ENCODE measurements at regions not wholly inside any gene's neighbourhood (a gene's known extent, or its start where the extent isn't known, plus 50 kb on each side); places are given as distances from the start of the nearest gene placed in this dataset.

- DNase-seq: no peak
Measured at GRCh38 chr4:152014280-152014679, 253.5 kb upstream of the GATB start.

- no peak for DNase-seq
Measured at GRCh38 chr4:152011469-152011868, 250.7 kb upstream of the GATB start.

- no peak for DNase-seq
Measured at GRCh38 chr4:152010710-152011079, 249.9 kb upstream of the GATB start.

- DNase-seq: no peak
Measured at GRCh38 chr4:152009983-152010709, 249.3 kb upstream of the GATB start.

- no peak for DNase-seq
Measured at GRCh38 chr4:152009031-152009670, 248.3 kb upstream of the GATB start.

GRCh38 chr4:152007111-152007510 is 246.3 kb upstream of the GATB start:
- DNase-seq: no peak

GRCh38 chr4:152004801-152005200 is 244.0 kb upstream of the GATB start:
- DNase-seq: no peak

GRCh38 chr4:152000518-152000917 is 239.7 kb upstream of the GATB start:
- no peak for DNase-seq

- no peak for DNase-seq
Measured at GRCh38 chr4:151998723-151999122, 237.9 kb upstream of the GATB start.

GRCh38 chr4:151997461-151997860 is 236.7 kb upstream of the GATB start:
- no peak for DNase-seq

- no peak for DNase-seq
Measured at GRCh38 chr4:151994429-151994828, 233.6 kb upstream of the GATB start.

GRCh38 chr4:151993521-151993920 is 232.7 kb upstream of the GATB start:
- DNase-seq: no peak

- no peak for DNase-seq
Measured at GRCh38 chr4:151992332-151993154, 231.7 kb upstream of the GATB start.

- DNase-seq: no peak
Measured at GRCh38 chr4:151991884-151992167, 231.0 kb upstream of the GATB start.

- DNase-seq: no peak
Measured at GRCh38 chr4:151991001-151991883, 230.4 kb upstream of the GATB start.

- no peak for DNase-seq
Measured at GRCh38 chr4:151990201-151990600, 229.4 kb upstream of the GATB start.

GRCh38 chr4:151988591-151988990 is 227.8 kb upstream of the GATB start:
- DNase-seq: no peak

- no peak for DNase-seq
Measured at GRCh38 chr4:151987606-151988005, 226.8 kb upstream of the GATB start.

- peak; percentile 37 for DNase-seq
Measured at GRCh38 chr4:151983854-151984253, 223.0 kb upstream of the GATB start.

- no peak for DNase-seq
Measured at GRCh38 chr4:151979819-151980218, 219.0 kb upstream of the GATB start.

- DNase-seq: no peak
Measured at GRCh38 chr4:151968643-151969042, 207.8 kb upstream of the GATB start.

- DNase-seq: no peak
Measured at GRCh38 chr4:151967074-151967473, 206.3 kb upstream of the GATB start.

- no peak for DNase-seq
Measured at GRCh38 chr4:151962138-151962823, 201.5 kb upstream of the GATB start.

Measured in NCI-H2171 (cell line).